ENCODE measurements at regions not wholly inside any gene's neighbourhood (a gene's known extent, or its start where the extent isn't known, plus 50 kb on each side); places are given as distances from the start of the nearest gene placed in this dataset.

- Histone ChIP-seq H3K4me1 (no peaks in the 10 kb centered on the region), H3K36me3 (no peaks in the 10 kb centered on the region), H3K27me3 (no peaks in the 10 kb centered on the region), H3K9me3 (no peaks in the 10 kb centered on the region), H3K4me3 (no peak overlapping the region), H3K27ac (no peak overlapping the region)
- ATAC-seq (no peak), DNase-seq (no peak)
- intact Hi-C loops (cut with DNase I) = no loop called here
- TF ChIP-seq CTCF (IDR thresholded peaks at IDR 0.05) = no peak
Measured at GRCh38 chr11:98944461-98944860, 76.3 kb upstream of the CNTN5 start.

- no peaks in the 10 kb centered on the region for H3K9me3 ChIP-seq
- H3K27me3 ChIP-seq = no peaks in the 10 kb centered on the region
- H3K27ac ChIP-seq = no peak overlapping the region
- no peaks in the 10 kb centered on the region for H3K4me1 ChIP-seq
- ATAC-seq (no peak), DNase-seq (no peak)
- no peak overlapping the region for H3K4me3 ChIP-seq
- no peak for TF ChIP-seq CTCF (IDR thresholded peaks at IDR 0.05)
- H3K36me3 ChIP-seq = no peaks in the 10 kb centered on the region
- intact Hi-C loops (cut with DNase I) = no loop called here
Measured at GRCh38 chr11:98952107-98952506, 68.6 kb upstream of the CNTN5 start.

- no peak for DNase-seq
- ATAC-seq = no peak
- H3K27ac ChIP-seq = no peak overlapping the region
- no peaks in the 10 kb centered on the region for H3K36me3 ChIP-seq
- no peaks in the 10 kb centered on the region for H3K27me3 ChIP-seq
- H3K4me3 ChIP-seq = no peak overlapping the region
- no peaks in the 10 kb centered on the region for H3K4me1 ChIP-seq
- TF ChIP-seq CTCF (IDR thresholded peaks at IDR 0.05) = no peak
- intact Hi-C loops (cut with DNase I) = no loop called here
- no peaks in the 10 kb centered on the region for H3K9me3 ChIP-seq
Measured at GRCh38 chr11:98955551-98955950, 65.2 kb upstream of the CNTN5 start.

- TF ChIP-seq CTCF (IDR thresholded peaks at IDR 0.05) = no peak
- ATAC-seq = no peak
- no peak for DNase-seq
- Histone ChIP-seq H3K4me3 (no peak overlapping the region), H3K36me3 (no peaks in the 10 kb centered on the region), H3K4me1 (no peaks in the 10 kb centered on the region), H3K9me3 (no peaks in the 10 kb centered on the region), H3K27me3 (no peaks in the 10 kb centered on the region), H3K27ac (no peak overlapping the region)
- intact Hi-C loops (cut with DNase I) = no loop called here
Measured at GRCh38 chr11:98964146-98964545, 56.6 kb upstream of the CNTN5 start.

GRCh38 chr11:98965358-98965757 is 55.4 kb upstream of the CNTN5 start:
- DNase-seq (no peak), ATAC-seq (no peak)
- H3K27me3 ChIP-seq = no peaks in the 10 kb centered on the region
- H3K4me3 ChIP-seq = no peak overlapping the region
- no peaks in the 10 kb centered on the region for H3K4me1 ChIP-seq
- H3K36me3 ChIP-seq = no peaks in the 10 kb centered on the region
- H3K9me3 ChIP-seq = no peaks in the 10 kb centered on the region
- no peak for TF ChIP-seq CTCF (IDR thresholded peaks at IDR 0.05)
- no peak overlapping the region for H3K27ac ChIP-seq
- intact Hi-C loops (cut with DNase I) = no loop called here

GRCh38 chr11:98965775-98966174 is 55.0 kb upstream of the CNTN5 start:
- no peak for TF ChIP-seq CTCF (IDR thresholded peaks at IDR 0.05)
- no peak for ATAC-seq

More at GRCh38 chr11:98965775-98966174, 55.0 kb upstream of the CNTN5 start:
- intact Hi-C loops (cut with DNase I) = no loop called here
- Histone ChIP-seq H3K27me3 (no peaks in the 10 kb centered on the region), H3K27ac (no peak overlapping the region), H3K9me3 (no peaks in the 10 kb centered on the region), H3K4me1 (no peaks in the 10 kb centered on the region), H3K36me3 (no peaks in the 10 kb centered on the region), H3K4me3 (no peak overlapping the region)
- DNase-seq = no peak

Data from upper lobe of right lung (tissue), 1 donor.